ENCODE measurements at regions not wholly inside any gene's neighbourhood (a gene's known extent, or its start where the extent isn't known, plus 50 kb on each side); places are given as distances from the start of the nearest gene placed in this dataset.

- TF ChIP-seq POLR2AphosphoS5 (IDR thresholded peaks at IDR 0.05; ENCODE audit: borderline replicate concordance, low read depth, low read length) (no peak), EZH2 (IDR thresholded peaks at IDR 0.05) (no peak)
Observed at GRCh38 chr2:107721178-107721577, 105.5 kb upstream of the RGPD4 start.
